ENCODE measurements at regions not wholly inside any gene's neighbourhood (a gene's known extent, or its start where the extent isn't known, plus 50 kb on each side); places are given as distances from the start of the nearest gene placed in this dataset.

GRCh38 chr18:73897517-73897916, 250.1 kb downstream of the FBXO15 start:
- Histone ChIP-seq H3K27ac (no peak overlapping the region), H3K36me3 (replicated peaks; ENCODE audit: insufficient read depth, low read depth) (no peaks in the 10 kb centered on the region), H3K4me2 (no peak overlapping the region), H3K9me3 (ENCODE audit: low read depth) (no peaks in the 10 kb centered on the region), H3K79me2 (no peaks in the 10 kb centered on the region), H3K4me1 (ENCODE audit: insufficient read depth) (no peaks in the 10 kb centered on the region), H3K27me3 (no peaks in the 10 kb centered on the region), H2AFZ (no peak overlapping the region), H4K20me1 (ENCODE audit: insufficient read depth, poor library complexity, severe bottlenecking) (no peaks in the 10 kb centered on the region), H3K4me3 (no peak overlapping the region), H3K9me2 (replicated peaks; ENCODE audit: insufficient read depth) (no peaks in the 10 kb centered on the region)
- TF ChIP-seq CTCF (IDR thresholded peaks at IDR 0.05; ENCODE audit: poor library complexity) (no peak), EZH2phosphoT487 (IDR thresholded peaks at IDR 0.05; ENCODE audit: low read depth, severe bottlenecking, unreplicated experiment) (no peak), EZH2 (IDR thresholded peaks at IDR 0.05; ENCODE audit: borderline replicate concordance) (no peak)
- WGBS (ENCODE audit: low lambda C conversion rate, missing lambda C conversion rate), result 75% methylated on average over 1 of the region's 1 CpG
- DNase-seq (ENCODE audit: low spot score), result no peak

- H3K4me2 ChIP-seq, result no peak overlapping the region
- no peaks in the 10 kb centered on the region for H3K79me2 ChIP-seq
- no peak overlapping the region for H3K27ac ChIP-seq
- no peaks in the 10 kb centered on the region for H4K20me1 ChIP-seq (ENCODE audit: insufficient read depth, poor library complexity, severe bottlenecking)
- H2AFZ ChIP-seq, result no peak overlapping the region
- no peak for DNase-seq (ENCODE audit: low spot score)
- WGBS (ENCODE audit: low lambda C conversion rate, missing lambda C conversion rate), result 75% methylated on average over 3 of the region's 3 CpGs
- no peaks in the 10 kb centered on the region for H3K9me3 ChIP-seq (ENCODE audit: low read depth)
- no peaks in the 10 kb centered on the region for H3K9me2 ChIP-seq (replicated peaks; ENCODE audit: insufficient read depth)
- H3K27me3 ChIP-seq, result no peaks in the 10 kb centered on the region
- H3K4me1 ChIP-seq (ENCODE audit: insufficient read depth), result no peaks in the 10 kb centered on the region
- no peak overlapping the region for H3K4me3 ChIP-seq
- TF ChIP-seq EZH2phosphoT487 (IDR thresholded peaks at IDR 0.05; ENCODE audit: low read depth, severe bottlenecking, unreplicated experiment), result no peak
- no peak for TF ChIP-seq EZH2 (IDR thresholded peaks at IDR 0.05; ENCODE audit: borderline replicate concordance)
- no peak for TF ChIP-seq CTCF (IDR thresholded peaks at IDR 0.05; ENCODE audit: poor library complexity)
- no peaks in the 10 kb centered on the region for H3K36me3 ChIP-seq (replicated peaks; ENCODE audit: insufficient read depth, low read depth)
These were observed 250.9 kb downstream of the FBXO15 start for GRCh38 chr18:73896685-73897084.

GRCh38 chr18:73895701-73896100, 251.9 kb downstream of the FBXO15 start:
- Histone ChIP-seq H4K20me1 (ENCODE audit: insufficient read depth, poor library complexity, severe bottlenecking) (no peaks in the 10 kb centered on the region), H3K79me2 (no peaks in the 10 kb centered on the region), H3K27ac (no peak overlapping the region), H3K9me3 (ENCODE audit: low read depth) (no peaks in the 10 kb centered on the region), H3K9me2 (replicated peaks; ENCODE audit: insufficient read depth) (no peaks in the 10 kb centered on the region), H2AFZ (no peak overlapping the region), H3K4me2 (no peak overlapping the region), H3K27me3 (no peaks in the 10 kb centered on the region), H3K4me1 (ENCODE audit: insufficient read depth) (no peaks in the 10 kb centered on the region), H3K4me3 (no peak overlapping the region), H3K36me3 (replicated peaks; ENCODE audit: insufficient read depth, low read depth) (no peaks in the 10 kb centered on the region)
- peak; percentile 51 for DNase-seq (ENCODE audit: low spot score)
- TF ChIP-seq CTCF (IDR thresholded peaks at IDR 0.05; ENCODE audit: poor library complexity), result no peak
- TF ChIP-seq EZH2 (IDR thresholded peaks at IDR 0.05; ENCODE audit: borderline replicate concordance), result no peak
- no peak for TF ChIP-seq EZH2phosphoT487 (IDR thresholded peaks at IDR 0.05; ENCODE audit: low read depth, severe bottlenecking, unreplicated experiment)
- 40% methylated on average over 4 of the region's 4 CpGs for WGBS (ENCODE audit: low lambda C conversion rate, missing lambda C conversion rate)

DNA sequence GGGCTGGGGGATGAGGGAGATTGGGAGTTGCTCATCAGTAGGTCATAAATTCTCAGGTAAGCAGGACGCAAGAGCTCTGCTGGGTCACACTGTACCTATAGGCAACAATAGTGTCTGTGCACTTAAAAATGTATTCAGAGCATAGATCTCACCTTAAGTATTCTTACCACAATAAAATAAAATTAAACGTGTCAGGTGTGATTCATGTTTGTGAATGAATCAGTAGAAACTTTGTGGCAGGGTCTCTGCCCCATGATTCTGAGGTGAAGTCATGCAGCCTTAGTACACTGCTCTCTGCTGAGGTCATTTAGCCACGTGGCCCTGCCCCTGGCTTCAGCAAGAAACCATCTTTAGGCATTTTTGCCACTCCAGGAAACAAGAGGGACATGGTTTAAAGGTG, 253.8 kb downstream of the FBXO15 start:
- Histone ChIP-seq H3K4me3 (no peak overlapping the region), H3K4me1 (ENCODE audit: insufficient read depth) (no peaks in the 10 kb centered on the region), H3K36me3 (replicated peaks; ENCODE audit: insufficient read depth, low read depth) (no peaks in the 10 kb centered on the region), H2AFZ (no peak overlapping the region), H3K27ac (no peak overlapping the region), H3K9me3 (ENCODE audit: low read depth) (no peaks in the 10 kb centered on the region), H3K27me3 (no peaks in the 10 kb centered on the region), H3K4me2 (no peak overlapping the region), H3K79me2 (no peaks in the 10 kb centered on the region), H4K20me1 (ENCODE audit: insufficient read depth, poor library complexity, severe bottlenecking) (no peaks in the 10 kb centered on the region), H3K9me2 (replicated peaks; ENCODE audit: insufficient read depth) (no peaks in the 10 kb centered on the region)
- 77% methylated on average over 3 of the region's 3 CpGs for WGBS (ENCODE audit: low lambda C conversion rate, missing lambda C conversion rate)
- DNase-seq (ENCODE audit: low spot score), result no peak
- TF ChIP-seq EZH2 (IDR thresholded peaks at IDR 0.05; ENCODE audit: borderline replicate concordance) (no peak), CTCF (IDR thresholded peaks at IDR 0.05; ENCODE audit: poor library complexity) (no peak), EZH2phosphoT487 (IDR thresholded peaks at IDR 0.05; ENCODE audit: low read depth, severe bottlenecking, unreplicated experiment) (no peak)

Measured in hepatocyte (in vitro differentiated cells).